HG03025 (cell line): ENCODE measurements at regions not wholly inside any gene's neighbourhood (a gene's known extent, or its start where the extent isn't known, plus 50 kb on each side); places are given as distances from the start of the nearest gene placed in this dataset.
A peak's percentile ranks its signal among the peaks of the same experiment; 100 is the strongest.

Experiments
- ATAC-seq: cut with Tn5 transposase; IDR thresholded peaks from one replicate; pipeline ENCODE4 v1.9.1; 2021; ENCODE audit warnings: mild to moderate bottlenecking, moderate library complexity; ENCODE audit not compliant: unreplicated experiment, low FRiP score

DNA sequence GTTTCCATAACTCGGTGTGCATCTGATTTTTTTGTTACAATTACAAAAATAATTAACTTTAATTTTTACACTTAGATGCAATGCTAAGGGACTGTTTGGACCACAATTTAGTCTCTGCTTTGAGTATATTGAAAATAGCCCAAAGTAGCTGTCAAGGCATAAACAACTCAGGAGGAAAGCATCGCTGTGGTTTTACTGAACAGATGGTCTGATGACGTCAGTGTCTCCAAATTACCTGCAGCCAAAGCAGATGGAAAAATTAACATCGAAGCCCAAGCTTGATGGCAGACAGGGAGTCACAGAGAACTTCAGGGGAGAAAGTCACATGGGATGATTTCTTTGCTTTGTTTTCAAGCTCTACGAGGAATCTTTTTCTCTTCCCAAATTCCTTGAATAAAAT, 83.1 kb upstream of the PLCL2 start:
- ATAC-seq, result no peak

DNA sequence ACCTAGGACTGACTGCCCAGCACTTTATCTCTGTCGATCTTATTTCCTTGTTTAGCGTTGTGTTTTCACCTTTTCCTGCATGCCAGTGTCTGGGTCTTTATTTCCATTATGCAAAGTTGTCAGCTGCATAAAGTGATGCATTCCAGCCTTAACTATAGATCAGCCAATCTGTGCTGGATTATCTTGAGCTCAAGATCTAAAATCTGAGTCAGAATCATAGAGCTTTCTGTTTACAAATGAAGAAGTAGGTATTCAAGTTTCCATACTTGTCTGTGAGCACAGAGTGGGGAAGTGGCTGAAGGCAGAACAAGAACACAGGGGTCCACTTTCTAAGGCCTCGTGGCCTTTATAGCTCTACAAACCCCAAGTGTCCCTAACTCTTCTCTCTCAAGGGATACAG, 82.4 kb upstream of the PLCL2 start:
- ATAC-seq, result peak; percentile 75

DNA sequence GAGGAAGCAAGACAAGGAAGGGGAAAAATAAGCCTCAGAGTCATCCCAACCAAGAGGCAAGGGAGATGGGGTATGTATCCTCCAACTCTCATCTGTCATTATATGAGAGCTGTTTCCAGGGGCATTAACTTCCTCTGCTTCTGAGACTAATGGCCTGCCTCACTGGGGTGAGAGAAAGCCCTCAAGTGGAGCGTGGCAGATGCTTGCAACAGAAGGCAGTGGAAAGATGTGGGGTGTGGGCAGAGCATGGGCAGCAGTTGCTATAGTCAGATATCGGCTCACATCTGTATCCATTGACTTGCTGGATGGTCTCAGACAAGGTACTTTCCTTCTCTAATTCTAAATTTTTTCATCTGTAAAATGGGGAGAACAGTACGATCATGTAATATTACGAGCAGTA, 81.7 kb upstream of the PLCL2 start:
- ATAC-seq, result no peak

DNA sequence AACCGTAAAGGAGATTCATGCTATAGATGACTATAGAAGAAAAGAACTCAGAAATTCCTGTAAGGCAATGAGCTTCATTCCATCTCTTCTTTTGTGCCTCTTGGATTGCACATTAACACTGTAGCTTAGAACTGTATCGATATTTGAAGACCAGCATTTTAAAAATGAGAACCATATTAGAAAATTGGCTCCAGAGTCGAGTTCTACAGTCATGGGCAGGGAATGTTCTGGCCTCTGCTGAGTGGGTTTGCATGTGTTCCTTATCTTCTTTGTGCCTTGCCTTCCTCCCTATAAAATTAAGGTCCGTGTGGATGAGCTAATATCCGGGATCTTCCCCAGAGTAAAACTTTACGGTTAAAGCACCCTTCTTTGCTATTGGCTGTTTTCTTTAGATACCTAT, 77.4 kb upstream of the PLCL2 start:
- no peak for ATAC-seq

DNA sequence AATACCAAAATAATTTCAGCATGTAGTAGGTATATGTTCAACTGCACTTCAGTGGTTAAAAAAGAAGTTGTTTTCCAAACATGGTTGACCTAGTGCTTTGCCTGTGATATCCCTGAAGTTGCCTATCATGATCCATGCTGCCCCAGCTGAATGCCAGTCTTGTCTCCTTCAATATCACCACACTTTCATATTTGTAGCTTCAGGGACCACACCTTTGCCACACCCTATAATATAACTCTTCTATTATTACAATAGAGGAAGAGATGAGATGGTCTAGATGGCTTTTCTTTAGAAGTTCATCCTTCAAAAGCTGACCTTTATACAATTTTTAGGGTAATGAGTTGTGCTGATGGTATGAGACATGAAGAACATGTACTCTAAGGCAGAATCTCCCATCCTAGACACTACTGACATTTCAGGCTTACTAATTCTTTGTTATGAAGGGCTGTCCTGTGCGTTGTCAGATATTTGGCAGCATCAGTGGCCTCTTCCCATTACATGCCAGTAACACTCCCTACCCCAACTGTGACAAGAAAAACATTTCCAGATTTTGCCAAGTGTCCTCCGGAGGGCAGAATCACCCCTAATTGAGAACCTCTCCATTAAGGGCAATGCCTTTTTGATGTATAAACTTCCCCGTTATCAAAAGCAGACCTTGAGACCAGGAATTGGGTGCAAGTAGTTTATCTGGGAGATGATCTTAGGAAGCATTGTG, 76.2 kb upstream of the PLCL2 start:
- no peak for ATAC-seq

DNA sequence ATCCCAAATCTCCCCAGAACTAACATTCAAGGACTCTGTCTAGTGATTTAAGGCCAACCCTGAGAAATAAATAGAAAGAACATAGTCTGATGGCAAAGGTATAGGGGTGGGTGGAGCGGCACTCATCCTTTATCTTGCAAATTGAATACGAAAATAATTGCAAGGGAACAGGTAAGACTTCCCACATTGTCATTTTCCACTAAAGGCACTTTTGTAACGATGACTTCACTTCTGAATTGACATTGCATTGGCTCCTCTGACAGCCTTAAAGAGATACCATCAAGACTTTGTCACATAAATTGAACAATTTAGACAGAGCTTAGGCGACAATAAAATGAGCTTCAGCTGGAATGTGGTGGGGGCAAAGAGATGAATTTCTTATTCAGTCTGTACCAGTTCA, 75.3 kb upstream of the PLCL2 start:
- ATAC-seq, result no peak

DNA sequence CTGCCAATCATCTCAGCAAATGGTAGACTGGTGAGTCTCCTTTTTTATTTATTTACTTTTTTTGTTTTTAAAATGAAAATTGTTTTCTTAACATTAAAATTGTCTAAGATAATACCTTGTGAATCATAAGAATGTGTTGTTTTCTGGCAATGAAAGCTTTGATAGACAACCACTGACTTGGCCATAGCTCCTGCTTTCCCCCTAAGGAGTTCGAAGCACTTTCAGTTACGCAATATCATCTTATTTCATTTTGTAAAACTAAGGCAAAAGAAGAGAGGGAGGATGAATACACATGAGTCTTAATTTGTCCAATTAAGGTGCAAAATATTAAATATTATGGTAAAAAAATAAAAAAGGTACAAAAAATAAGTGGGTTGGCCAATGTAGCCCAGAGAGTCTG, 74.8 kb upstream of the PLCL2 start:
- no peak for ATAC-seq

DNA sequence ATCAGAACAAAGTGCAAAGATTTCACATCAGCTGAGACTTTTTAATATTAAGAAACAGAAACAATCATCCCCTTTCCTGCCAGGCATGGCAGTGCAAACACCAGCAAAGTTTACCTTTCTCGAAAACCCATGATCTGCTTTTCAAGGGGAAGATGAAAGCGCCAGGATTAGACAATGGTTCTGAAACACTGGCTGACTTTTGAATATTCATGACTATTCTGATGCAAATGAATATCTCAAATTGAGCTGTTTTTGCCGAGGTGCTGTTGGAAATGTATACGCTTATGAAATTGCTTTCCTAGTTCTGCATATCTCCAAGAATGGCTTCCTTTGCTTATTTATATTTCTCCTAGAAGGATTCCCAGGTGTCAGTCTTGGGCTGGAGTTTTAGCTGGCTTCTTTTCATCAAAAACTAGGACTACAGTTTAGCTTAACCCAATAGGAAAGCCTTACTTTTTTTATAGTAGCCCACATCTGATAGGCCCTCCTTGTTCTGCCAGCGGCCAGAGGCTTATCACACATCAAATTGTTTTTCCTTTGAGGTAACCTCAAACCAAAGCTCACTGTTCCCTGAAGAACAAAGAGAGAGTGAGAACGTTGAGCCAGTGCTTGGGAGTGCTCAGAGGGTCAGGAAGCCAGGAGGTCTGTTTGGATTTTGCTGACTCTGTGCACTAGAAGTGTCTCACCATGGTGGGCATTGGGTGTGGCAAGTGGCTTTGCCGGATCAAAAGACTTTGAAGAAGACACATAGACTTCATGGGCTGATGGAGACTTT, 74.0 kb upstream of the PLCL2 start:
- no peak for ATAC-seq

DNA sequence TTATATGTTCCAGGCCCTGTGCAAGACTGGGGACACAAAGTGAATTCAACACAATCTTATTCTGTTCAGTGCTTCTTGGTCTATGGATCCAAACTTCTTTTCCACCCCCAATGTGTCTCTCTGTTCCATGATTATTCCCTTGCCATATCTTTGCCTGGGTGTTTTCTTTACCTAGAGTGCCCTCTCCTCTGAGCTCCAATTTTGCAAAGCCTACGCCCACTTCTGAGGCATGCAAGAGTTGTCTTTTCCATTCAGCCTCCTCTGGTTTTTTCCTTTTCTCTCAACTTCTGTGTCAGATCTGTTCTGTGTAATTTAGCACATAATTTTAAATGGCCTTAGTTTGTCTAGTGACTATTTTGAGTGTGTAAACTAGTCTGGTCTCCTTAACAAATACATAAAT, 72.8 kb upstream of the PLCL2 start:
- ATAC-seq, result no peak

DNA sequence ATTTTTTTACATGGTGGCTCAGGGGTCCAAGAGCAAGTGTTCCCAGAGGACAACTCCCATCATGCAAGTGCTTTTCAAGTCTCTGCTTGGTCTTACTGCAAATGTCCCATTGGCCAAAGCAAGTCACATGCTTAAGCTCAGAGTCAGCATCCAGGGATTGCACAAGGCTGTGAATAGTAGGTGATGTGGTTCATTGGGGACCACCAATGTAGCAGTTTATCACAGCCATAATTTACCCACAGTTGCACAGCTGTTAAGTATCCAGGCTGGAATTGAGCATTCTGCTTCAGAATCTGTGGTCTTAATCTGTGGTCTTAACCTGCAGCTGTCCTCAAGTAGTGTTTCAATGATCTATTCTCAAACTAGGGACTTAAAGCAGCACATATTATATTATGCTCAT, 71.4 kb upstream of the PLCL2 start:
- ATAC-seq, result no peak

DNA sequence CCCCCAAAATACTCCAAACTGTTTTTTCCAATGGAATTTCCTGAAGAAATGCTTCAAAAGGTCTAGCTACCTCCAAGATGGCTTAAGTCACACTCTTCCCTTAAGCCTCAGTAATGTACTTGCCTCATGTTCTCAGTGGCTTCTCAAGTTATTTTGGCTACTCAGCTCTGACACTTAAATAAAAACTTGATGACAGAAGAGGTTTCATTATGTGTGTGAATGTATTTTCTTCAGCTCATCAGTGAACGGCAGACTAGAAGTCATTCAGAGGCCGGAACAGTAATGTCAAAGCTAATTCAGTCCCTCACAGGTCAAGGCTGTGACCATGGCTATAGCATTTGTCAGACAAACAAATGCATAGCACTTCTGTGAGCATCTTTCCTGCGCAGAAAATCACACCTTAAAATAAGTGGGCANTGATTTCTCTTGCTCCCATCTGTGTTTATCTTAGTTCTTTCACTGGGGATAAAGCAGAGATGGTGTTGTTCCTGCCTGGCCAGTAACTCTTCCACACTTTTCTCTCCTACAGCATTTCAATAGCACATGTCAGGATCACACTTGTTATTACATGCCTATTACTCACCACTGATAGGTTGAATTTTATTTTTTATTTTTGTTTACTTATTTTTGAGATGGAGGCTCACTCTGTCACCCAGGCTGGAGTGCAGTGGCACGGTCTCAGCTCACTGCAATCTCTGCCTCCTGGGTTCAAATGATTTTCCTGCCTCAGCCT, 68.5 kb upstream of the PLCL2 start:
- ATAC-seq, result peak; percentile 64

DNA sequence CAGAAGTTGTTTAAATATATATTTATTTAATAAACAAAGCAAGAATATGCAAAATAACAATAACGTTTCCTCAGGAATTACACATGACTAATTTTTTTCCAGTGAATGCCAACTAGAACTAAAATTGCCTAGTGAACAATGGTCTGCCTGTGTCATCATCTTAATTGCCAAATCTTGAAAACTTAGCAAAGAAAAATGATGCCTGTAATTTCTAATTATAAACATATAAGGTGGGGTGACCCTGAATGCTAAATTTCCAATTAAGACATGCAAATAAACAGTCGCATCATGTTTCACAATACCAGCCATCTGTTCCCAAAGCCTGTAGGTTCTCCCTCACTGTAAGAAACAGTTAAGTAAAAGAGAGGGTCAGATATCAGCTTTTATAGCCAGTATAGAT, 67.6 kb upstream of the PLCL2 start:
- no peak for ATAC-seq

DNA sequence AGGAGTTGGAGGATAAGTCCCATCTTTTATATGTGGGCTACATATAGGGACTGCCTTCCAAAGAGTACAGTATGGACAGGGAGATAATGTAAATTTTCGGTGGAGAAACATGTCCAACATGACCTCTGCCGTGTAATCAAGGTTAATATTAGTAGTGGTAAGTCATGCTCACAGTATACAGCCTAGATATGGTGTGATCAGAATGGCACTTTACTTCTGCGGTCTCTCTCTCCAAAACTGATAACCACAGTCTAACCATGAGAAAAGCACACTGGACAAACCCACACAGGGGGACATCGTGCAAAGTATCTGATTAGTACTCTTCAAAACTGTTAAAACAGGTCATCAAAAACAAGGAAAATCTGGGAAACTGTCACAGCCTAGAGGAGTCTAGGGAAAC, 66.6 kb upstream of the PLCL2 start:
- no peak for ATAC-seq

DNA sequence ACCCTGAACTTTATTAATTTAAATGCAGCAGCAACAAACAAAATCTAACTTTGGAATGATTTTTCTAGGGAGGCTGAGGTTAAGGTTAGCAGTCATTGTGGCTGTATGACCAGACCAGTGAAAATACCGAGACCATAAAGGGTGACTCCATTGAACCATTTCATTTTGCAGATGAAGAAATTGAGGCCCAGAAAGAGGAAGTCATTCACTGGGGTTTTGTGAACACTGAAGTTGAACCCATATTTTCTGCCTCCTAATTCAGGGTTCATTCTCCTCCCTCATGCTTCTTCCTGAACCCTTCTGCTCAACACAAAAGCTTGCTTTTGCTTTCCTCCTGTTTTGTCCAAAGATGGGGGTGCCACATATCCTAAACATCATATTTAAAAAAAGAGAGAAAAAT, 65.8 kb upstream of the PLCL2 start:
- no peak for ATAC-seq

DNA sequence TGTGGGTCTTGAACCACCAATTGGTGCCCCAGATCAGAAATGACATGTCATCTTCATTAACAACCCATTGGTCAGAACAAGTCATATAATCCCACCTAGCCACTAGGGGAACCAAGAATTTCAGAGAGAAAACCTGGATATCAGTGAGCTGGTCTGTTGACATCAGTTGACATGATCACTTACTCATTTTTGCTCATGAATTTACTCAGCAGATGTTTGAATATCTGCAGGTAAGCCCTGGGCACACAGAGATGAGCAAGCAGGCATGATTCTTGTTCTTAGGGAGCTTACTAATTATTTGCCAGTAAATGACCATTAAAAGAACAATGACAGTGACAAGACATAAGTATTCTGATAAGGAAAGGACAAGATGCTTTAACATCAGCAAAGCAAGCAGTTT, 64.3 kb upstream of the PLCL2 start:
- ATAC-seq, result no peak

DNA sequence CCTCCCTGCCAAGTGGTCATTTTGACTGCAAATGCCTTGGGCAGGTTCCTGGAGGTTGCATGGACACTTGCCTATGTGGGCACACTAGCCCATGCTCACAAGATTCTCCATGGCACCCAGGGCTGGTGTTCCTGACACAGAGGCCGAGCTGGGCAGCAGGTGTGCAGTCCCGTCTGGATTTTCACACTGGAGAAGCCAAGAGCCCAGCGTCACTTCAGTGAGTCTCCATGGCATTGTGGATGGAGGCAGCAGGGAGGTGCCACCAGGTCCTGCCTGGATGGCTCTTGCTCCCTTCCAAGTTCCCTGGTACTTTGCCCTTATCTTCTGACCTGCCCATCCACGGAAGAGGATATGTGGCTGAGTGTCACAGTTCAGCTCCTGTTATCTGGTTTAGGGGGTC, 63.7 kb upstream of the PLCL2 start:
- no peak for ATAC-seq

DNA sequence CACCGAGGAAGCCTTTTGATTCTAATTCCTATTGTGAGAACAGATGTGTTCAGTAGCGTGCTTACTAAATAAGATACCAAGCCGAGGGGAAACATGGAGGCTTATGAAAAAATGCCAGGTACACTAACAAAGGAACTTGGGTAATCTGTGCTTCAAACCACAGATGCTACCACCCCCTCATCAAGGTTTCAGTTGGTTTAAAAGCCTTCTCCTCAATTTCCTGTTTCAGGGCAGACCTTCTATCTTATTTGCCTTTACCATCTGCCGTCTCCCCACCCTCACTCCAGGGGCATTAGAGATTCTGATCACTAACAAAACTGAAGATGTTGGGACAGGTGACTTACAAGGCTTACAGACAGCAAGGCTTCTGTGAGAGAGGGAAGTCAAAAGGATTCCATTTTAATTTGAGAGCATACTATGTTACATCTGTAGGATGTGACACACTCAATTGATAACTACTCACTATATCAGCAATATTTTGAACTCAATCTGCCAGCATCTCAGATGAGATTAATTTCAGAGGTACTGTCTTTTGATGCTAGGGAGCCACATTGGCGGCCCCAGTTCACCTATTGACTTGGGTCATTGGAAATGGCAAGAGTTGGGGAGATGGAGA, 60.6 kb upstream of the PLCL2 start:
- peak; percentile 85 for ATAC-seq

DNA sequence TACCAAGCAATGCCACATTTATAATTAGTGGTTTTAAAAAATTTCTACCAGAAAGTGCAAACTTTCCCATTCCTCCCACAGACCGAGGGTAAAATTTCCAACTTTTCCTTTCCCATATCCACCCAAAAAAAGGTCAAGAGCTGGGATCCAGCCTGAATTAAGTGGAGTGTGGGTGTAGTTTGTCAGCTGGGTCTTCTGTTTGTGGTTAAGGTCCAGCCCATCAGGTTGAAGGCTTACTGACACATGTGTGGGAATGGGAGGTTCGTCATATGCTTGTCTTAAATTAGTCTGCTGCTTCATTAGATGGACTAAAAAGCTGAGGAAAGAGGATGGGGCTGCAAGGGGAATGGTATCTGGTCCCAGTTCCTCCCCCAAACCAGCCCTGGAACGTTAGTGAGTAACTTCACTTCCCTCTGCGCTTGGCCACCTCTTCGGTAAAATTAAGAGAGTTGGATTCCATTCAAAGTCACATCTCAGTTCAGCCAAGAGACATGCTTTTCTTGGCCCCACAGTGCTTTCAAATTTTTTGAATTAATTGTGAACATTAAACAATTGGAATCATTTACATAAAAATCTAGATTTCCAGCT, 59.0 kb upstream of the PLCL2 start:
- no peak for ATAC-seq

DNA sequence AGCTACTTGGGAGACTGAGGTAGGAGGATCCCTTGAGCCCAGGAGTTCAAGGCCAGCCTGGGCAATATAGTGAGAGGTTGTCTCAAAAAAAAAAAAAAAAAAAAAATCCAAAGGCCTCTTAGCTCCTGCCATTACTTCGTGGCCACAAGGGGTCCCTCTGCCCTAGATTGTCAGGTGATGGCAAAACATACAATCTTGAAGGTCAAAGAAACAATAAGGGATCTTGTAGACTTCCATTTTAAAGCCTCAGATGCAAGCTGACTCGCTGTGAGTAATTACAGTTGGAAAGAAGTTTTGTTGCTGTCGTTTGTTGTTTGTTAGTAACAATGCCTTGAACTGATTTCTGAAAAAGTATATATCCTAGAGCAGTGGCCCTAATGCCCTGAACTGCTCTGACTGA, 55.9 kb upstream of the PLCL2 start:
- ATAC-seq, result no peak

DNA sequence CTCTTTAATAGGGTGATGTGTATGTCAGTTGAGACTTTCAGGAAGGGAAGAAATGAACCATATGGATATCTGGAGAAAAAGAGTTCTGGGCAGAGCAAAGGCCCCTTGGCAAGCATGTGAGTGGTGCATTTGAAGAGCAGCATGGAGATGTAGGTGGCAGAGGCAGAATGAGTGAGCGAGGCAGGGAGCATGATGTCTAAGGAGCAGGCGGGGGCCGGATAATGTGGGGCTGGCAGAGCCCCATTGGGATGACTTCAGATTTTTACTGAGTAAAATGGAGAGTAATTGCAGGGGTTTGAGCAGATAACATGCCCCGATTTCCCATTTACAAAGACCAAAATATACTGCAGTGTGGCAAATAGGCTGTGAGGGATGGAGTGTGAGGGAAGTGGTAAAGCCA, 52.9 kb upstream of the PLCL2 start:
- ATAC-seq, result no peak

DNA sequence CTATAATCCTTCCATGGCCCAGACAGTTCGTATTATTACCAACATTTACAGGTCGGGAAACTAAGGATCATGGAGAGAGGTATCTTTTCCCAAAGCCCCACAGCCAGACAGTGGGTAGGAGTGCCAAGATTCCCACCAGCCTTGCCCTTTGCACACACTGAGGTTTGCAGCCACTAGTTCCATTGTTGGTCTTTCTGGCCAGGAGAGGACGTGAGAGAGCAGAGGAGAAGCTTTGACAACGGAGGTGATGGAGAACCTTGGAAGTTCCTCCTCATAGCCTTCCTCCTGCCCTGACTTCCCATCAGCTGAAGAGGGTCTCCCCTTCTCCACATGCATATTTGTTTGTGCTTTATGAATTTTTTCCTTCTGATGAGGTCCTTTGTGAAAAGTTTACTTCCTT, 50.5 kb upstream of the PLCL2 start:
- no peak for ATAC-seq
